Karpas-422 (cell line): ENCODE measurements at regions not wholly inside any gene's neighbourhood (a gene's known extent, or its start where the extent isn't known, plus 50 kb on each side); places are given as distances from the start of the nearest gene placed in this dataset.

Experiments
- DNase-seq: peaks from one replicate; pipeline ENCODE4 v3.0.0-alpha.2; 2015
- H2AFZ ChIP-seq: fragments of 200-600 bp; sonication (generic); 2 replicates; pipeline ENCODE4 v1.6.1; 2014; ENCODE audit warnings: antibody characterized with exemption, low read length, mixed read lengths
- H3K27ac ChIP-seq: fragments of 200-600 bp; sonication (generic); 2 replicates; pipeline ENCODE4 v1.5.1; 2014; ENCODE audit warnings: mild to moderate bottlenecking, low read length, moderate library complexity
- H3K27me3 ChIP-seq: fragments of 200-600 bp; sonication (generic); 2 replicates; pipeline ENCODE4 v1.6.1; 2014; ENCODE audit warnings: low read length, mixed read lengths
- H3K36me3 ChIP-seq: fragments of 200-600 bp; sonication (generic); 2 replicates; pipeline ENCODE4 v1.6.1; 2014; ENCODE audit warnings: low read length, mixed read lengths; ENCODE audit not compliant: insufficient read depth
- H3K4me1 ChIP-seq: fragments of 200-600 bp; sonication (generic); 2 replicates; pipeline ENCODE4 v1.6.1; 2014; ENCODE audit warnings: mild to moderate bottlenecking, low read length, mixed read lengths
- H3K4me2 ChIP-seq: fragments of 200-600 bp; sonication (generic); 2 replicates; pipeline ENCODE4 v1.6.1; 2014; ENCODE audit warnings: low read length, low read depth, mild to moderate bottlenecking; ENCODE audit not compliant: poor library complexity, severe bottlenecking
- H3K4me3 ChIP-seq: fragments of 200-600 bp; sonication (generic); 2 replicates; pipeline ENCODE4 v1.5.1; 2014; ENCODE audit warnings: mild to moderate bottlenecking, antibody characterized with exemption, low read length, mixed read lengths
- H3K79me2 ChIP-seq: fragments of 200-600 bp; sonication (generic); 2 replicates; pipeline ENCODE4 v1.6.1; 2014; ENCODE audit warnings: mild to moderate bottlenecking, low read length, mixed read lengths
- H3K9ac ChIP-seq: fragments of 200-600 bp; sonication (generic); 2 replicates; pipeline ENCODE4 v1.6.0; 2014; ENCODE audit warnings: low read length
- H3K9me2 ChIP-seq: fragments of 200-600 bp; sonication (generic), shearing (Covaris generic); replicated peaks from 2 replicates; pipeline ENCODE4 v1.6.0; 2014; ENCODE audit warnings: mild to moderate bottlenecking, low read length, moderate library complexity; ENCODE audit not compliant: insufficient read depth
- H3K9me3 ChIP-seq: fragments of 300-700, 200-600 bp; sonication (generic); 2 replicates; pipeline ENCODE4 v1.6.1; 2014; ENCODE audit warnings: low read length, mixed read lengths
- H4K20me1 ChIP-seq: fragments of 200-600 bp; sonication (generic); 2 replicates; pipeline ENCODE4 v1.6.1; 2014; ENCODE audit warnings: mild to moderate bottlenecking, antibody characterized with exemption, low read length, low read depth; ENCODE audit not compliant: insufficient read depth

DNA sequence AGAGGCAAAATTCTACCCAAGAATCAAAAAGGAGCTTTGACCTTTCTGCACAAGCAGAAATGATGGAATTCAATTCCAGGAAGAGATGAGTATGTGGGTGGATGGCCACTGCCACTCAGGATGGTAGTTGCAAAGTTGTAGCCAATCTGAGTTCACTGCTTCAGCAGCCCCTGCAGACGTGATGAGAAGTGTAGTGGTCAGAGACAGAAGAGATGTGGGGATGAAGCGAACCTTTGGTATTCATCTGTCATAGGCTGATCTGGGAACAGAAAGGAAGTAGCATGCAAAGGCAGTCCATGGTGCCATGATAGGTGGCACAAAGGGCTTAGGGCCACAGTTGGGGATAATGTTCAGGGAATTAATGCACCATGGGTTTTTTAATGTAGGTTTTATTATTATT, 81.1 kb upstream of the PGBD5 start:
- H3K27ac ChIP-seq: no peak overlapping the region
- DNase-seq: no peak
- no peaks in the 10 kb centered on the region for H4K20me1 ChIP-seq
- no peak overlapping the region for H3K9ac ChIP-seq
- H3K4me2 ChIP-seq: no peak overlapping the region
- H2AFZ ChIP-seq: no peak overlapping the region
- H3K27me3 ChIP-seq: no peaks in the 10 kb centered on the region
- no peaks in the 10 kb centered on the region for H3K79me2 ChIP-seq
- H3K4me3 ChIP-seq: no peak overlapping the region
- H3K4me1 ChIP-seq: no peaks in the 10 kb centered on the region
- no peaks in the 10 kb centered on the region for H3K36me3 ChIP-seq
- H3K9me3 ChIP-seq: no peaks in the 10 kb centered on the region
- no peaks in the 10 kb centered on the region for H3K9me2 ChIP-seq

DNA sequence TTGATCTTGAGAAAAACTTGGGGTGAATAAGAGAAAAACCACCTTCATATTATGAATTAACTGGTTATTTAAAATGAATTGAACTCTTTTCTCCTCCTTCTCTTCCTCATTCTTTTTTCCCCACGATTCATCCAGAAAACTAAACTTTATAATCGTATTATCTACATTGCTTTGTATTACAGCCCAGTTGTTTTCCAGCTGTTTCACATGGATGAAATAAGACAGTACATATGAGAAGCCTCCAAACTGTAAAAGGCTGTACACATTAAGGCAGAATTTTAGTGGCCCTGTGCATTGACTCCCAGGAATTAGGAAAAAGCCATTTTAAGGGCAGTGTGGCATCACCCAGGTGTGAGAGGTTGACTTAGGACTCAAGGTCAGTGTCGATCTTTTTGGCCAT, 80.3 kb upstream of the PGBD5 start:
- DNase-seq: no peak
- no peak overlapping the region for H3K9ac ChIP-seq
- H4K20me1 ChIP-seq: no peaks in the 10 kb centered on the region
- H2AFZ ChIP-seq: no peak overlapping the region
- no peak overlapping the region for H3K27ac ChIP-seq
- H3K4me3 ChIP-seq: no peak overlapping the region
- H3K36me3 ChIP-seq: no peaks in the 10 kb centered on the region
- H3K79me2 ChIP-seq: no peaks in the 10 kb centered on the region
- H3K4me1 ChIP-seq: no peaks in the 10 kb centered on the region
- no peaks in the 10 kb centered on the region for H3K9me2 ChIP-seq
- H3K4me2 ChIP-seq: no peak overlapping the region
- H3K9me3 ChIP-seq: no peaks in the 10 kb centered on the region
- no peaks in the 10 kb centered on the region for H3K27me3 ChIP-seq

DNA sequence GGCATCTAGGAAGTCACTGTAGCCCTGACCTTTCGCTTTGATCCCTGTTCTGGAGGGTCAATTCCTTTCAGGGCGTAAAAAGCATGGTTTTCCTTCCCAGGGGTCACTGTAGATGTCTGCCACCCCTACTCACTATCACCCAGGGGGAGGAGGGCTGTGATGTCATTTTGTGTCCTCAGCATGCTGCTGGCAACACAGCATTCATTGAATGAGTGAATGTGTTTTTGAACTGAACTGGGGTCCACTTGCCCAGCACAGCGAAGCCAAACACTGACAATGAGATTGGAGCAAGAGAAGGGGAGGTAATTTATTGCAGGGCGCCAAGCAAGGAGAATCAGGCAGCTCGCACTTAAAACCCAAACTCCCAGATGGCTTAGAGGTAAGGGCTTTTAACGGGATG, 78.2 kb upstream of the PGBD5 start:
- no peak overlapping the region for H3K27ac ChIP-seq
- no peak overlapping the region for H2AFZ ChIP-seq
- no peaks in the 10 kb centered on the region for H3K9me3 ChIP-seq

DNA sequence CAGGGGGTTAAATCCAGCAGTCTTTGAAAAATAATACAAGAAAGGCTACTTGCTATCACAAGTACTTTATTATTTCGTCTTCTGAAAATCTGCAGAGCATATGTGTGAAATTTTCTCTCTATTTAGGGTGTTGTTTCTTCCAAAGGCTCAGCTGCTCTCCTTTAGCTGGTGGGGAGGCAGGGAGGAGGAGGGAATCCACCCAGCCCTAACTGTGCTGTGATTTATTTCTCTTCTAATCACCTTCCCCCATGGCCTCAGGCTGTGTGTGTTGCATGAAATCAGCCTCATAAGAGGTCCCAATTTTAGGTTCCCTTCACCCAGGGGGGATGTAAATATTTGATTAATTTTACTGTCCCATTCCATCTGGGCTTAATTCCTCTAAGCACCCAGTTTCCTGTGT, 77.6 kb upstream of the PGBD5 start:
- Histone ChIP-seq H3K4me2 (no peak overlapping the region), H3K9ac (no peak overlapping the region), H3K27me3 (no peaks in the 10 kb centered on the region), H3K4me1 (no peaks in the 10 kb centered on the region), H3K36me3 (no peaks in the 10 kb centered on the region), H3K79me2 (no peaks in the 10 kb centered on the region), H3K27ac (no peak overlapping the region), H3K9me2 (no peaks in the 10 kb centered on the region), H3K4me3 (no peak overlapping the region), H2AFZ (no peak overlapping the region), H3K9me3 (no peaks in the 10 kb centered on the region), H4K20me1 (no peaks in the 10 kb centered on the region)
- no peak for DNase-seq

More for the DNA sequence above, 78.2 kb upstream of the PGBD5 start:
- H3K9ac ChIP-seq: no peak overlapping the region
- H3K79me2 ChIP-seq: no peaks in the 10 kb centered on the region
- DNase-seq: no peak
- H3K4me3 ChIP-seq: no peak overlapping the region
- H3K9me2 ChIP-seq: no peaks in the 10 kb centered on the region
- H3K36me3 ChIP-seq: no peaks in the 10 kb centered on the region
- H3K4me1 ChIP-seq: no peaks in the 10 kb centered on the region
- H3K4me2 ChIP-seq: no peak overlapping the region
- no peaks in the 10 kb centered on the region for H3K27me3 ChIP-seq
- H4K20me1 ChIP-seq: no peaks in the 10 kb centered on the region

DNA sequence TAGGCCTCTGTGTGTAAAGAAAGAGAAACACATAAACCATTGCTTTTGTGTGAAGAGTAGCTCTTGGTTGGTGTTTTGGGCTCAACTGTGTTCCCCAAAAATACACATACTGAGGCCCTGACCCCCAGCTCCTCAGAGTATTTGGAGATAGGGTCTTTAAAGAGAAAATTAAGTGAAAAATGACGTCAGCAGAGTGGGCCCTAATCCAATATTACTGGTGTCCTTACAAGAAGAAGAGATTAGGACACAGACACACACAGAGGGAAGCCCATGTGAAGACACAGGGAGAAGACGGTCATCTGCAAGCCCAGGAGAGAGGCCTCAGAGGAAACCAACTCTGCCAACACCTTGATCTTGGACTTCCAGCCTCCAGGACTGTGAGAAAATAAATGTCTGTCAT, 76.9 kb upstream of the PGBD5 start:
- no peak overlapping the region for H3K4me2 ChIP-seq
- no peak overlapping the region for H2AFZ ChIP-seq
- H3K27ac ChIP-seq: no peak overlapping the region
- H3K4me1 ChIP-seq: no peaks in the 10 kb centered on the region
- H3K9ac ChIP-seq: no peak overlapping the region
- H3K4me3 ChIP-seq: no peak overlapping the region
- H4K20me1 ChIP-seq: no peaks in the 10 kb centered on the region
- H3K36me3 ChIP-seq: no peaks in the 10 kb centered on the region
- no peaks in the 10 kb centered on the region for H3K79me2 ChIP-seq
- no peaks in the 10 kb centered on the region for H3K9me3 ChIP-seq
- DNase-seq: no peak
- H3K27me3 ChIP-seq: no peaks in the 10 kb centered on the region
- no peaks in the 10 kb centered on the region for H3K9me2 ChIP-seq

DNA sequence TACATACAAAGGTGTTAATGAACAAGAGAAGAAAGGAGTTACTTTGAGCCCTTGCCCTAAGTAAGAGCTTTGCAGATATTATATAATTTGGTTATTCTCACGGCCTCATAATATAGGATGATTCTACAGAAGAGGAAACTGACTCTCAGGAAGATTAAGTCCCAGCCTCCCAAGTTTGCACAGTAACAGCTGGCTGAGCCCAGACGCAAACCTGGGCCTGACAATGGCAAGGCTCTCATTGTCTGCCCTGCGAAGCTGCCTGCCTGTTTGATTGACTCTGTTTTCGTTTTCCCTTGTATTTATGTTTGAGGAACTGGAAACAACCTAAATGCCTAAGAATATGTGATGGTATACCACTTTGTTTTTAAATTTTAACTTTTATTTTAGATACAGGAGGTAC, 76.2 kb upstream of the PGBD5 start:
- H3K4me3 ChIP-seq: no peak overlapping the region
- H3K4me2 ChIP-seq: no peak overlapping the region
- no peak overlapping the region for H2AFZ ChIP-seq
- no peaks in the 10 kb centered on the region for H3K9me3 ChIP-seq
- H3K36me3 ChIP-seq: no peaks in the 10 kb centered on the region
- no peak overlapping the region for H3K27ac ChIP-seq
- H3K4me1 ChIP-seq: no peaks in the 10 kb centered on the region
- no peaks in the 10 kb centered on the region for H3K79me2 ChIP-seq
- H3K27me3 ChIP-seq: no peaks in the 10 kb centered on the region
- no peak overlapping the region for H3K9ac ChIP-seq
- H4K20me1 ChIP-seq: no peaks in the 10 kb centered on the region
- H3K9me2 ChIP-seq: no peaks in the 10 kb centered on the region
- no peak for DNase-seq

DNA sequence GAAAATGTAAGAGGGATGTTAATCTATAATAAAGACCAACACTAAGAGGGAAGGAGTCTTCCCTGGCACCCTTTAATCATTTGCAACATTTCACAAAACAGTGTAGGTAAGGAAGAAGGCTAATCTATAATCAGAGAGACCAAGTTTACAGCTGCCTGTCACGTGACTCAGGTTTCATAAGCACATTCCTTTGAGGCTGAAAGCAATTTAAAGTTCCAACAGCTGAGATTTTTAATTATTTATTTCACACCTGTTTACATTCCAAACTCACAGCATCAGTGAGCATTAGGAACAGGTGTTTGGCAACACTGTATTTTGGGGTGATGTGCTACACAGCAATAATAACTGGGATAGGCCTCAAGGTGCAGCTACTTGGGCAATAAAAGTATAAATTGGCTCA, 75.7 kb upstream of the PGBD5 start:
- no peaks in the 10 kb centered on the region for H3K79me2 ChIP-seq
- no peaks in the 10 kb centered on the region for H3K27me3 ChIP-seq
- H3K36me3 ChIP-seq: no peaks in the 10 kb centered on the region
- no peak for DNase-seq
- H3K9me2 ChIP-seq: no peaks in the 10 kb centered on the region
- no peak overlapping the region for H2AFZ ChIP-seq
- H4K20me1 ChIP-seq: no peaks in the 10 kb centered on the region
- no peak overlapping the region for H3K9ac ChIP-seq
- H3K4me1 ChIP-seq: no peaks in the 10 kb centered on the region
- no peak overlapping the region for H3K4me3 ChIP-seq
- H3K9me3 ChIP-seq: no peaks in the 10 kb centered on the region
- no peak overlapping the region for H3K27ac ChIP-seq
- H3K4me2 ChIP-seq: no peak overlapping the region

DNA sequence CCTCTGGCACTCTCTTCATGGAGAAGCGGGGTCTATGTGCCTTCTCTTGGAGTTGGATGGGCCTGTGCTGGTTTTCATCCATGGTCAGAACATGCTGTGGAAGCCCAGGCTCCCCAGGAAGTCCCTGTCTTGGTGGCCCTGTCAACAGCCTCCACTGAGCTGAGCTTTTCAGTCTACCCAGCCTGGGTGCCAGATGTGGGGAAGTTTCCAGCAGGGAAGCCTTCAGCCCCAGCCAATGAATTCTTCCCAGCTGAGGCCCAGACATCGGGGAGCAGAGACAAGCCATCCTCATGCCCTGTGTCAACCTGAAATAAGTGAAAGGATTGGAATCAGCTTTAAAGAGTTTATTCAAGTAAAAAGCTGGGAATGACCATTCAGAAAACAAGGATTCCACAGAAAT, 75.1 kb upstream of the PGBD5 start:
- no peaks in the 10 kb centered on the region for H3K36me3 ChIP-seq
- no peak for DNase-seq
- H2AFZ ChIP-seq: no peak overlapping the region
- H3K4me3 ChIP-seq: no peak overlapping the region
- H3K4me1 ChIP-seq: no peaks in the 10 kb centered on the region
- H3K9me2 ChIP-seq: no peaks in the 10 kb centered on the region
- no peaks in the 10 kb centered on the region for H4K20me1 ChIP-seq
- H3K27me3 ChIP-seq: no peaks in the 10 kb centered on the region
- no peaks in the 10 kb centered on the region for H3K79me2 ChIP-seq
- no peak overlapping the region for H3K9ac ChIP-seq
- no peaks in the 10 kb centered on the region for H3K9me3 ChIP-seq
- no peak overlapping the region for H3K4me2 ChIP-seq
- no peak overlapping the region for H3K27ac ChIP-seq

DNA sequence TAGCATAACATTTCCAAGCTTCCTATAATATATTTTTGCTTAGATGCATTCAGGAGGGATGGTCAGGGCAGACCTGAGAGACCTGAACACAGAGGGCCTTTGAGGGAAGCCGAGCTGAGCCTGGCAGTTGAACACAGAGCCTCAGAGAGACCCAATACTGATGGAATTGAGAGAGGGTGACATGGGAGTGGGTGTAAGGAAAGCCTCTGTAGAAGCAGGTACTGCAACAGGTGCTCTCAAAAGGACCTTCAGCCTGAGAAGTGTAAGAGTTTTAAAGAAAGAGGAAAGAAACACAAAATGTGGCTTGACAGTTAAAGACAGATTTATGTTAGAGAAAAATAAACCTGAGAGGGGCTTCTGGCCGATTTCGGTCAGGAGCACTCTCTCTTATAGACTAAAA, 73.9 kb upstream of the PGBD5 start:
- Histone ChIP-seq H3K36me3 (no peaks in the 10 kb centered on the region), H4K20me1 (no peaks in the 10 kb centered on the region), H3K9me2 (no peaks in the 10 kb centered on the region)

More for the DNA sequence above, 73.9 kb upstream of the PGBD5 start:
- no peak overlapping the region for H3K4me2 ChIP-seq
- H3K4me3 ChIP-seq: no peak overlapping the region
- H3K9ac ChIP-seq: no peak overlapping the region
- H3K79me2 ChIP-seq: no peaks in the 10 kb centered on the region
- H3K4me1 ChIP-seq: no peaks in the 10 kb centered on the region
- H3K27me3 ChIP-seq: no peaks in the 10 kb centered on the region
- DNase-seq: no peak
- H3K9me3 ChIP-seq: no peaks in the 10 kb centered on the region
- H3K27ac ChIP-seq: no peak overlapping the region
- no peak overlapping the region for H2AFZ ChIP-seq
